ENCODE measurements at regions not wholly inside any gene's neighbourhood (a gene's known extent, or its start where the extent isn't known, plus 50 kb on each side); places are given as distances from the start of the nearest gene placed in this dataset.

GRCh38 chr4:173758132-173758531, 228.1 kb upstream of the HAND2 start:
- POLR2A ChIA-PET, result no interaction called here

More at GRCh38 chr4:173758132-173758531, 228.1 kb upstream of the HAND2 start:
- ATAC-seq (no peak), DNase-seq (ENCODE audit: low read depth, low spot score) (no peak)
- Histone ChIP-seq H2AFZ (ENCODE audit: low read depth, low read length, poor library complexity, severe bottlenecking) (no peak overlapping the region), H3K4me3 (replicated peaks in 1 of 2; ENCODE audit: low read depth in 1 of 2, low read length in 2 of 2) (no peak overlapping the region), H3K4me1 (ENCODE audit: control insufficient read depth in 1 of 2, insufficient read depth in 2 of 2, low read length in 2 of 2) (no peaks in the 10 kb centered on the region), H3K36me3 (ENCODE audit: control insufficient read depth in 1 of 2, insufficient read depth in 2 of 2, low read length in 2 of 2) (no peaks in the 10 kb centered on the region), H3K79me2 (ENCODE audit: insufficient read depth, low read length) (no peaks in the 10 kb centered on the region), H3K9ac (ENCODE audit: low read length) (no peak overlapping the region), H3K9me3 (ENCODE audit: control insufficient read depth in 1 of 2, insufficient read depth in 1 of 2, low read depth in 1 of 2, low read length in 2 of 2) (no peaks in the 10 kb centered on the region), H3K27ac (ENCODE audit: low read depth, low read length) (no peak overlapping the region), H3K4me2 (ENCODE audit: low read length) (no peak overlapping the region), H3K27me3 (ENCODE audit: insufficient read depth, low read length) (peaks cover 12% of the 10 kb centered on the region; the same call in 1 of the 2 replicates), H3K9me2 (ENCODE audit: insufficient read depth) (no peaks in the 10 kb centered on the region), H4K20me1 (ENCODE audit: insufficient read depth) (no peaks in the 10 kb centered on the region)
- ChIA-PET RAD21 (ENCODE audit: low non-redundant PET in 1 of 2, low total read pairs in 2 of 2, uncharacterized antibody in 2 of 2, unreplicated experiment in 2 of 2) (no interaction called here), CTCF (interaction anchor here (1.2 kb wide), 1 partner anchor 10 kb away, joined by 3 read pairs; no protein-coding TSS in a partner anchor)
- TF ChIP-seq POLR2A (IDR thresholded peaks at IDR 0.05; ENCODE audit: borderline replicate concordance, extremely low read depth, insufficient read depth, insufficient read length) (no peak), TCF7L2 (IDR thresholded peaks at IDR 0.05; ENCODE audit: borderline replicate concordance, extremely low read depth, insufficient read depth, insufficient read length) (no peak), FOSL1 (IDR thresholded peaks at IDR 0.05; ENCODE audit: low read depth) (no peak), CTCF (IDR thresholded peaks at IDR 0.05 in 2 of 3, conservative IDR thresholded peaks at IDR 0.05 in 1 of 3; ENCODE audit: borderline replicate concordance in 1 of 3, insufficient read depth in 1 of 3, low read depth in 2 of 3, low read length in 2 of 3) (no peak), SP1 (IDR thresholded peaks at IDR 0.05; ENCODE audit: low read depth) (no peak), ZBTB33 (IDR thresholded peaks at IDR 0.05; ENCODE audit: extremely low read depth, insufficient replicate concordance, low read length) (no peak), ATF3 (IDR thresholded peaks at IDR 0.05) (no peak), ZFX (IDR thresholded peaks at IDR 0.05) (no peak), EGR1 (IDR thresholded peaks at IDR 0.05; ENCODE audit: low read depth) (no peak), RAD21 (IDR thresholded peaks at IDR 0.05; ENCODE audit: low read depth) (no peak), SRF (IDR thresholded peaks at IDR 0.05; ENCODE audit: low read depth) (no peak)
- TF ChIP-seq, protein P1, sequence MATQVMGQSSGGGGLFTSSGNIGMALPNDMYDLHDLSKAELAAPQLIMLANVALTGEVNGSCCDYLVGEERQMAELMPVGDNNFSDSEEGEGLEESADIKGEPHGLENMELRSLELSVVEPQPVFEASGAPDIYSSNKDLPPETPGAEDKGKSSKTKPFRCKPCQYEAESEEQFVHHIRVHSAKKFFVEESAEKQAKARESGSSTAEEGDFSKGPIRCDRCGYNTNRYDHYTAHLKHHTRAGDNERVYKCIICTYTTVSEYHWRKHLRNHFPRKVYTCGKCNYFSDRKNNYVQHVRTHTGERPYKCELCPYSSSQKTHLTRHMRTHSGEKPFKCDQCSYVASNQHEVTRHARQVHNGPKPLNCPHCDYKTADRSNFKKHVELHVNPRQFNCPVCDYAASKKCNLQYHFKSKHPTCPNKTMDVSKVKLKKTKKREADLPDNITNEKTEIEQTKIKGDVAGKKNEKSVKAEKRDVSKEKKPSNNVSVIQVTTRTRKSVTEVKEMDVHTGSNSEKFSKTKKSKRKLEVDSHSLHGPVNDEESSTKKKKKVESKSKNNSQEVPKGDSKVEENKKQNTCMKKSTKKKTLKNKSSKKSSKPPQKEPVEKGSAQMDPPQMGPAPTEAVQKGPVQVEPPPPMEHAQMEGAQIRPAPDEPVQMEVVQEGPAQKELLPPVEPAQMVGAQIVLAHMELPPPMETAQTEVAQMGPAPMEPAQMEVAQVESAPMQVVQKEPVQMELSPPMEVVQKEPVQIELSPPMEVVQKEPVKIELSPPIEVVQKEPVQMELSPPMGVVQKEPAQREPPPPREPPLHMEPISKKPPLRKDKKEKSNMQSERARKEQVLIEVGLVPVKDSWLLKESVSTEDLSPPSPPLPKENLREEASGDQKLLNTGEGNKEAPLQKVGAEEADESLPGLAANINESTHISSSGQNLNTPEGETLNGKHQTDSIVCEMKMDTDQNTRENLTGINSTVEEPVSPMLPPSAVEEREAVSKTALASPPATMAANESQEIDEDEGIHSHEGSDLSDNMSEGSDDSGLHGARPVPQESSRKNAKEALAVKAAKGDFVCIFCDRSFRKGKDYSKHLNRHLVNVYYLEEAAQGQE (IDR thresholded peaks at IDR 0.05; ENCODE audit: low read depth), result no peak
- intact Hi-C loops (cut with micrococcal nuclease), result no loop called here
- BruUV-seq (replicated peaks), result no TSS peak
